ENCODE measurements at regions not wholly inside any gene's neighbourhood (a gene's known extent, or its start where the extent isn't known, plus 50 kb on each side); places are given as distances from the start of the nearest gene placed in this dataset.

DNA sequence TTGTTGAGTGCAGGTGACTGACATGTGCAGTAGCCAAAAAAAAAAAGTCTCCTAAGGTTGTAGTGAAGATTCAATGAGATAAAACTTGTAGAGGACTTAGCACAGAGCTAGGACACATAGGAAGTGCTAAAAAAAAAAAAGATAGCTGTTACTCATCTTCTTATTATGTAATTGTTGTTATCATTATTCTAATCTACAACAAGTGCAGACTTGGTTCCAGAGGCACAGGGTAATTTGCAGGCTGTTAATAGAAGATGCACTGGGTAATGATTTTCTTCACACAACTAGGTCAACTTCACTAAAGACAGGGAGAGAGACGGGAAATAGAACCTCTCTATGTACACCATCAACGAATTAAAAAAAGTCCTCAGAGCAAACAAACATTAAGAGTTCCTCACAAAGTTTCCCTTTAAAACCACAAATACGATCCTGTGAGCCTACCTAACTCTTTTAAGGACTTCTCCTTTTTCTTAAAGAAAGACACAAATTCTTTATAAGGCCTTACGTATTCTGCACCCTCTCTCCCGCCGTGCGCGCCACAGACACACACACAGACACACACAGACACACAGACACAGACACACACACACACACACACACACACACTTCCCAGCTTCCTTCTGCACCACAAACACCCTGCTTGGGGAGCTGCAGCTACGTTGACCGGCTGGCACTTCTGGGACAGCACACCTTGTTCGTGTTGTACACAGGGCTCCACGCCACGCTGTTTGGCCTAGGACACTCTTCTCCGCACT, 49.8 kb upstream of the GADD45A start:
- TF ChIP-seq, protein P1, sequence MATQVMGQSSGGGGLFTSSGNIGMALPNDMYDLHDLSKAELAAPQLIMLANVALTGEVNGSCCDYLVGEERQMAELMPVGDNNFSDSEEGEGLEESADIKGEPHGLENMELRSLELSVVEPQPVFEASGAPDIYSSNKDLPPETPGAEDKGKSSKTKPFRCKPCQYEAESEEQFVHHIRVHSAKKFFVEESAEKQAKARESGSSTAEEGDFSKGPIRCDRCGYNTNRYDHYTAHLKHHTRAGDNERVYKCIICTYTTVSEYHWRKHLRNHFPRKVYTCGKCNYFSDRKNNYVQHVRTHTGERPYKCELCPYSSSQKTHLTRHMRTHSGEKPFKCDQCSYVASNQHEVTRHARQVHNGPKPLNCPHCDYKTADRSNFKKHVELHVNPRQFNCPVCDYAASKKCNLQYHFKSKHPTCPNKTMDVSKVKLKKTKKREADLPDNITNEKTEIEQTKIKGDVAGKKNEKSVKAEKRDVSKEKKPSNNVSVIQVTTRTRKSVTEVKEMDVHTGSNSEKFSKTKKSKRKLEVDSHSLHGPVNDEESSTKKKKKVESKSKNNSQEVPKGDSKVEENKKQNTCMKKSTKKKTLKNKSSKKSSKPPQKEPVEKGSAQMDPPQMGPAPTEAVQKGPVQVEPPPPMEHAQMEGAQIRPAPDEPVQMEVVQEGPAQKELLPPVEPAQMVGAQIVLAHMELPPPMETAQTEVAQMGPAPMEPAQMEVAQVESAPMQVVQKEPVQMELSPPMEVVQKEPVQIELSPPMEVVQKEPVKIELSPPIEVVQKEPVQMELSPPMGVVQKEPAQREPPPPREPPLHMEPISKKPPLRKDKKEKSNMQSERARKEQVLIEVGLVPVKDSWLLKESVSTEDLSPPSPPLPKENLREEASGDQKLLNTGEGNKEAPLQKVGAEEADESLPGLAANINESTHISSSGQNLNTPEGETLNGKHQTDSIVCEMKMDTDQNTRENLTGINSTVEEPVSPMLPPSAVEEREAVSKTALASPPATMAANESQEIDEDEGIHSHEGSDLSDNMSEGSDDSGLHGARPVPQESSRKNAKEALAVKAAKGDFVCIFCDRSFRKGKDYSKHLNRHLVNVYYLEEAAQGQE (IDR thresholded peaks at IDR 0.05; ENCODE audit: borderline replicate concordance), result no peak
- TF ChIP-seq CTCF (IDR thresholded peaks at IDR 0.05; ENCODE audit: poor library complexity, severe bottlenecking) (no peak), EZH2 (IDR thresholded peaks at IDR 0.05; ENCODE audit: borderline replicate concordance, insufficient read depth, low read length, poor library complexity, severe bottlenecking) (no peak), EP300 (conservative IDR thresholded peaks at IDR 0.05; ENCODE audit: poor library complexity, severe bottlenecking) (no peak), RAD21 (conservative IDR thresholded peaks at IDR 0.05) (no peak), POLR2AphosphoS5 (IDR thresholded peaks at IDR 0.05) (no peak), SMC3 (conservative IDR thresholded peaks at IDR 0.05; ENCODE audit: poor library complexity) (no peak), MXI1 (conservative IDR thresholded peaks at IDR 0.05; ENCODE audit: poor library complexity, severe bottlenecking) (no peak), TAF1 (IDR thresholded peaks at IDR 0.05; ENCODE audit: low read depth) (no peak)

Measured in neural cell (in vitro differentiated cells).